HCEC 1CT (cell line): ENCODE measurements at regions not wholly inside any gene's neighbourhood (a gene's known extent, or its start where the extent isn't known, plus 50 kb on each side); places are given as distances from the start of the nearest gene placed in this dataset.
"Not testable (repeated sequence)": the region's sequence is repeated elsewhere in the genome, so short reads cannot be mapped to it uniquely, and the experiment has no call there.

ENCODE experiments used
- DNase-seq: peaks from one replicate; pipeline ENCODE4 v3.0.0-alpha.2; 2017

GRCh38 chr1:94362466-94363058, 55.6 kb upstream of the ABCD3 start:
- peak; percentile 57 for DNase-seq

DNA sequence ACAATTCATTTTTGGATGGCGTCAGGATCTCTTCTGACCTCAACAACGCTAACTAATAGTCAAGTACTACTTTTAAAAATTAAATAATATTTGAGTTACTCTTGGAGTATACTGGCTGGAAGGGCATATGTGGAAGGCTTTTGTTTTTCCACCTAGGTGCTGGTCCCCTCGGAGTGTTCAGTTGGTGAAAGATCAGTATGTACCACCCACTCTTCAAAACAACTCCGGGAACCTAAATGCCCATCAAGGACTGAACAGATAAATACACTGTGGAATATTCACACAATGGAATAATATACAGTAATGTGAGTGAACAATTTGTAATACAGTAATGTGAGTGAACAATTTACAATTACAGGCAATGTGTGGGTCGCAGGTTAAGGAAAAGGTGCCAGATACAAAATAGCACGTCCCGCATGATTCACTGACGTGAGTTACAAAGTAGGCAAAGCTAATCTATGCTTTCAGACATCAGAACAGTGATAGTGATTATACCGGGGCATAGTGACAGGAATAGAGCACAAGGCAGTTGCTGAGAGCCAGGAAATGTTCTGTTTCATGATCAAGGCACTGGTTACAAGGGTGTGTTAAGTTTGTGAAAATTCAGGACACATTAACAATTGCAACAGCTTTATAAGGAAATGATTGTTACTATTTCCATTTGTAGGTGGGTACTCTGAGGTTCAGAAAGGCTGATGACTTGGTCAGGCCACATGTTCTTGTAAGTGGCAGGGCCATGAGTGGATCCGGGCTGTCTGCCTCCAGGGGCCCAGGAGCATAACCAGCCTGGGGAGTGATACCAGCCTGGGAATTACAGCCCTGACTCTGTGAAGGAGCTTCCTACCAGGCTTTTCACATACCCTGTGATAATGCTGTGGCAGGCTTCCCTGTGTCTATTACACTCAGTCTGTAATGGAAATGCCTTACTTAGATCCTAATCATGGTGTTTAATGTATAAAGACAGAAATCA, 59.3 kb upstream of the ABCD3 start:
- no peak for DNase-seq

- no peak for DNase-seq
Measured at GRCh38 chr1:94357661-94358060, 60.5 kb upstream of the ABCD3 start.

DNA sequence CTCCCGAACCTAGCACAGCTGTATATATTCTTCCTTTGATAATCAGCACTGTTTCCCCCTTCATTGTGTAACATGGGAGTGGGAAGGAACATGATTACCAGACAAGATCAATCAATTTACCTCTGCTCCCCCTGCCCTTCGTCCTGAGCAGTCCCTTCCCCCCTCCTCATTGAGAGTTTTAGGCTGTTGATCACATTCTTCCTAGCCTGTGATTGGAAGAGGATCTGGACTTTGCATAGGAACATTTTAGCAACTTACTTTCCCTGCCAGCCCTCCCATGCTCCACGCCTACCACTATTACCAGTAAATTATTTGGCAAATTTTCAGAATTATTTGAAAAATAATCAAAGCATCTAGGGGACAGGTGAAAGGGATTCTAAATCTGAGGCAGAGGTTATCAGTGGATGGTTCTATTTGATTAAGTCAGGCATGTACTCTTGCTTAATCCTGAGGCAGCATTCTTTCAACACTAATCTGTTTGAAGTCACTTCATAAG, 62.7 kb upstream of the ABCD3 start:
- DNase-seq, result no peak

DNA sequence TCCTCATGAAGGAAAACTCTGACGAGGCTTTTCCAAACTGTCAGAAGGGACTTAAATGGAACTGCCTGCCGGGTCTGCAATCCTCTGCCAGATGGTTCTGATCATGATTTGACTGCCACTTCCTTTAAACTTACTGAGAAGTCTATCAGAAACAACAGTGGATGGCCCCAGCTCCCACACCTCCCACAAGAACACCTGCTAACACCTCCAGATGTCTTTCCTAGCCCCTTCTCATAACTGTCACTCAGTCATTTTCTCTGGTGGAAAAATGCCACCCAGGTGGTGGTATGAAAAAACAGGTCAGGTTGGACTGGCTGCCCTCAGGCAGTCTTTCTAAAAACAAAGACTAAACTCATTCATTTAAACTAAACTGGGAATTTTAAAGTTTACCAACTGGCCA, 66.7 kb upstream of the ABCD3 start:
- DNase-seq, result no peak

DNA sequence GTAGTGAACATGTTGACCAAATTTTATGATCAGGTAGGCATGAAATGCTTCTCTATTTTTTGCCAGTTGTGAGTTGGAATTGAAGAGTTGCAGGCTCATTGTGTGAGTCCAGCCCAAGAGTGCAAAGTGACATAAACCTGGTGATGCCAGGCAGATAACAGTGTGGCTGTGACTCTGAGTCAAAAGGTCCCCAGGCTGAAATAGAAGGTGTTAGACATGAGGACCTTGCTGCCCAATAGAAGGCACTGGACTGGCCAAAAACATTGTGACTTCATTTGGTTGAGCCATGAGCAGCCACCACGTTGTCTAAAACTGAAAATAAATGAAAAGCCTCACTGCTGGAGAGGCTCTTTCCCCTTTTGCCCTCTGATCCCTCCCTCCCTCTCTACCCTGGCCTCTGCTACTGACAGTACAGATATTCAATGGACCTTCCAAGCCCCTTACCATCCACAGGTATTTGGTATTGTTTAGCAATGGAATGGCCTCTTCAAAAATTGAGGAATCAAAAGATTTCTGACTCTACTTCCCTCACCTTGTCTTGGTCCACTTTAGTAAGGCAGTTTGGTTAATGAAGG, 67.8 kb upstream of the ABCD3 start:
- no peak for DNase-seq

DNA sequence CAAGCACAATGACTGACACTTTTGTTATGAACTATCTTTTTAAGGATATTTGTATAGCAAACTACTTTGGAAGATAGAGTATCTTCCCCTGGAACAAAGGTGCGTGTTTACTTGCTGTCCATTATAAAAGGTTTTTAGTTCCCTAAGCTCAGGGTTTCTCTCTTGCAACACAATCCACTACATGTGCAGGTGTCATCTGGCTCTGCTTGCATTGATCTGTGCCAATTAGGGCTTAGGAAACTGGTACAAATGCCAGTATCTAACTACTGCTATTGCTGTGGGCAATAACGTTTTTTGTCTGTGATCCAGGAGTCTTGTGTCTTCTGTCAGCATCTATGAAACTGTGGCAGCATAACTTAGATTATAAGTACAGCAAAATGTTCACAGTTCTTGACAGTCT, 68.3 kb upstream of the ABCD3 start:
- no peak for DNase-seq

GRCh38 chr1:94348386-94348785, 69.8 kb upstream of the ABCD3 start:
- not testable (repeated sequence) for DNase-seq

- no peak for DNase-seq
Measured at GRCh38 chr1:94345148-94345721, 73.0 kb upstream of the ABCD3 start.

DNA sequence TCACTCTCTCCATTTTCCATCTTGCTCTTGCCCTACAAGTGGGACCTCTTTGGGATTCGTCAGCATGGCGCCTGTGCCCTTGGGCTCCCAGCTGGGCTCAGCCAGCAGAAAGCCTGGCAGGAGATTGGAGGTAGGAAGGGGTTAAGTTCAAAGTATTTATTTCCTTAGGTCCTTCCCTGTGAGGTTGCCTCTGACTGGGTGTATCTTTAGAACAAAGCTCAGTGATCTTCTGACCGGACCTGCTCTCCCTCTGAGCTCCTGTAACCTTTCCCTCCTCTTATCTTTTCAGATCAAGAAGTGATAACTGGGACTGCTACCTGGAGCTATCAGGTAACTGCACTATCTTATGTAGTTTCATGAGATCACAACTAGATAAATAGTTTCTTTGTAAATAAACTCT, 75.8 kb upstream of the ABCD3 start:
- no peak for DNase-seq

DNA sequence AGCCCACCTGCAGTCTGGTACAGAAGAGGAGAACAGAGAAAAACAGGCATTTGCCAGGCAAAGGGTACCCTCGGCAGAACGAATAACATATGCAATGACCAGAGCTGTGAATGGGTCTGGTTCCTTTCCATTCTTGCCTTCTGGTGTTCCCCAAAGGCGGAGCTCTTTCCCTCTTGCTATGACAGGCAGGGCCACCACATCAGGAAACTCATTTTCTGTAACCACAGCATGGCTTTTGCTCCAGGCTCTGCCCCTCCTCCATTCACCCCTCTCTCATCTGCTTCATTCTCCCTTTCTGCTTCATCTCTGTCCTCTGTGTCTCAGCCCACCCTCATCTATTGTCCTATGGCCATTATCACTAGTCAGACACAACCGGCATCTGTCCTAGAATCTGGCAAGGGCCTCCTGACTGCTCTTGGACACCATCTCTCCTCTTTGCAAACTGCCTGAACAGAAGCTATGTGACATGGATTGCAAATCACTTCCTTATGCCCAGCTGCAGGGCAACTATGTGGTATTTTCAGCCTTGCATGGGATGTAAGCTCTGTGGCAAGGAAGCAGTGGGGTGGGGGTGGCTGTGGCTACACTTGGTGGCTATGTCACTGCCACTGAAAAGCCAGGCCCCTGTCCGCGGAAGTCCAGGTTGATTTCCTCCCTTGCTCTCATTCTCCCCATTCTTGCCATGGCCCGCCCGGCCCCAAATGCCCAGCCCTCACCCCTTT, 78.8 kb upstream of the ABCD3 start:
- no peak for DNase-seq

- DNase-seq, result no peak
Measured at GRCh38 chr1:94336991-94337390, 81.2 kb upstream of the ABCD3 start.

- peak; percentile 87 for DNase-seq
Measured at GRCh38 chr1:94335950-94336349, 82.2 kb upstream of the ABCD3 start.

GRCh38 chr1:94335447-94335846, 82.7 kb upstream of the ABCD3 start:
- no peak for DNase-seq

DNA sequence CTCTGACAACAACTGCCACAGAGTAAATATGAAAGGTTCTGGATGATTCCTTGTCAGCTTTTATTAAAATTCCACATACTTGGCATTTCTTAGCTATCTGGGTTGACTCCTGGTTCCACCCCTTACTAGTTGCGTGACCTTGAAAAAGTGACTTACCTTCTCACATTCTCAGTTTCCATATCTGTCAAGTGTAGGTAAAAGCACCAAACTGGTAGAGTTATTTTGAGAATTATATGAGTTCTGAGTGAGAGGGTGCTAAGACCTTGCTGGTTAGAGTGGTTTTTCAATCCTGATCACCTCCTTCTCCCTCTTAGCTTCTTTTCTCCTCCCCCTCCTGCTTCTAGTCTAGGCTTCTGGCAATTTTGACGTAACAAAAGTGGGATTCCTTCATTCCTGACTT, 83.4 kb upstream of the ABCD3 start:
- no peak for DNase-seq

- peak; percentile 47 for DNase-seq
Measured at GRCh38 chr1:94332952-94333351, 85.2 kb upstream of the ABCD3 start.

- DNase-seq, result no peak
Measured at GRCh38 chr1:94332516-94332915, 85.7 kb upstream of the ABCD3 start.

DNA sequence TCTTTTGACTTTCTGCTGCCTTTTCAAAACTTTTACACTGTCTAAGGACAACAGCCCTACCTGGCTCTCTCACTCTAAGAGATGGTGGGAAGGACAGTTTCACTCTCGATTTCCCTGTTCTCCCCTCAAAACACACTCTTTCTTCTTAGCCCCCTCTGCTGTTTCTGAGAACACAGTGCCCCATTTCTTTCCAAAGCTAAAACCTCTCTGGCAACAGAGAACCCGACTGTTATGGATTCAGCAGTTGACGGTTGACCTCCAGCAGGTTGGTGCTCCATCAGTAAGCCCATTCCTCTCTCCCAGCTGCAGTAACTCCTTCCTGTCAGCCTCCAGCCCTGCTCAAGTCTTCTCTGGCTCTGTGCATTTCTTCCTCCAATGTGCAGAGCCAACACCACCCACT, 88.2 kb upstream of the ABCD3 start:
- DNase-seq, result peak; percentile 65

GRCh38 chr1:94329276-94329675, 88.9 kb upstream of the ABCD3 start:
- DNase-seq, result peak; percentile 66

- DNase-seq, result peak; percentile 54
Measured at GRCh38 chr1:94327001-94327690, 89.8 kb upstream of the ARHGAP29 start.

DNA sequence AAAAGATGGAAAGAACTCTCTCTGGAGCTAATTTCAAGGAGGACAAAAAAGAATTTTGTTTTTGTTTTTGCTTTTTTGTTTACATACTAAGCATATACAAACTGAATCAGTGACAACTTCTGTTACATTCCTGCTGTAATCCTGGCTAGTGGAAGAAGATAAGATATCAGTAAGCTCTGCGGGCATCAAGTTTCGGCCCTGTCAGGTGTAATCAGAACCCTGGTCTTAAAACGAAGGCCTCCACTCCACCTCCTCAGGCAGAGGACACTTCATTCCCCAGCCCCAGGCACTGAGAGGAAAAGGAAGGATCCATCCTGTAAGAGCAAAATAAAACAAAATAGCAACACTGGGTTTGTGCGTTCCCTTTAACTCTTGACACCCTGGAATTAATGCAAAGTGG, 88.9 kb upstream of the ARHGAP29 start:
- DNase-seq, result no peak
